PC-3 (cell line): ENCODE measurements at regions not wholly inside any gene's neighbourhood (a gene's known extent, or its start where the extent isn't known, plus 50 kb on each side); places are given as distances from the start of the nearest gene placed in this dataset.

Source experiments
- ATAC-seq: fragments of 200-7000 bp; cut with Tn5 transposase; 2 replicates; pipeline ENCODE4 v1.9.1; 2020; ENCODE audit warnings: mild to moderate bottlenecking, moderate library complexity
- BruUV-seq: library from RNA; stranded (reverse); fragments of 400-500 nt; replicated peaks from 2 replicates; lab custom pipeline; 2021; lab: Mats Ljungman, UMichigan
- CTCF ChIA-PET: fragments of 300-600 bp; sonication (Branson Sonifier 250); formaldehyde crosslinking; loops from one replicate; lab custom pipeline; 2022; ENCODE audit warnings: antibody characterized with exemption; lab: Charles Lee
- POLR2A ChIA-PET: fragments of 300-600 bp; sonication (Branson Sonifier 250); formaldehyde crosslinking; loops from one replicate; lab custom pipeline; 2022; ENCODE audit warnings: antibody characterized with exemption; ENCODE audit not compliant: unreplicated experiment; lab: Charles Lee
- DNase-seq: peaks from one replicate; pipeline ENCODE4 v3.0.0-alpha.2; 2015
- H2AFZ ChIP-seq: fragments of 300-600 bp; sonication (generic); 2 replicates; pipeline ENCODE4 v1.6.0; 2016; ENCODE audit warnings: antibody characterized with exemption, low read length
- H3F3A ChIP-seq: fragments of 300-600 bp; sonication (generic); one replicate; pipeline ENCODE4 v1.6.0; 2017; ENCODE audit warnings: antibody characterized with exemption, low read length, control low read depth, mild to moderate bottlenecking; ENCODE audit not compliant: unreplicated experiment
- H3K27ac ChIP-seq: fragments of 300-600 bp; sonication (generic); 2 replicates; pipeline ENCODE4 v1.5.1; 2016; ENCODE audit warnings: mild to moderate bottlenecking, low read length
- H3K27me3 ChIP-seq: fragments of 300-600 bp; sonication (generic); 2 replicates; pipeline ENCODE4 v1.6.1; 2016; ENCODE audit warnings: low read length, mixed read lengths
- H3K36me3 ChIP-seq: fragments of 300-600 bp; sonication (generic); 2 replicates; pipeline ENCODE4 v1.6.1; 2016; ENCODE audit warnings: low read depth, mixed run types, low read length, mixed read lengths
- H3K4me1 ChIP-seq: fragments of 300-600 bp; sonication (generic); 2 replicates; pipeline ENCODE4 v1.5.1; 2016; ENCODE audit warnings: low read length; ENCODE audit not compliant: insufficient read depth
- H3K4me2 ChIP-seq: fragments of 300-600 bp; sonication (generic); 2 replicates; pipeline ENCODE4 v1.6.0; 2016; ENCODE audit warnings: low read length
- H3K4me3 ChIP-seq: fragments of 300-600 bp; sonication (generic); 2 replicates; pipeline ENCODE4 v1.5.1; 2016; ENCODE audit warnings: mild to moderate bottlenecking, low read length, mixed read lengths
- H3K79me2 ChIP-seq: fragments of 300-600 bp; sonication (generic); 2 replicates; pipeline ENCODE4 v1.6.1; 2017; ENCODE audit warnings: low read length, mixed read lengths
- H3K9ac ChIP-seq: fragments of 300-600 bp; sonication (generic); 2 replicates; pipeline ENCODE4 v1.6.0; 2016; ENCODE audit warnings: mild to moderate bottlenecking, low read length
- H3K9me2 ChIP-seq: fragments of 300-600 bp; sonication (generic); replicated peaks from 2 replicates; pipeline ENCODE4 v1.6.1; 2016; ENCODE audit warnings: mixed run types, low read length, mixed read lengths
- H3K9me3 ChIP-seq: fragments of 300-600 bp; sonication (generic); 2 replicates; pipeline ENCODE4 v1.6.1; 2016; ENCODE audit warnings: low read length, mixed read lengths
- H4K20me1 ChIP-seq: fragments of 300-600 bp; sonication (generic); 2 replicates; pipeline ENCODE4 v1.6.1; 2016; ENCODE audit warnings: low read length, mixed read lengths
- EZH2 ChIP-seq: fragments of 300-600 bp; sonication (generic); IDR thresholded peaks from one replicate; pipeline ENCODE4 v1.6.1; 2017; ENCODE audit warnings: antibody characterized with exemption, mild to moderate bottlenecking, low read length; ENCODE audit not compliant: unreplicated experiment
- EZH2phosphoT487 ChIP-seq: fragments of 300-600 bp; sonication (generic); IDR thresholded peaks from 2 replicates; pipeline ENCODE4 v1.6.1; 2018; ENCODE audit warnings: mild to moderate bottlenecking, antibody characterized with exemption, low read length, borderline replicate concordance
- intact Hi-C: fragments of 100-400 bp; cut with micrococcal nuclease; formaldehyde crosslinking; loops from 2 replicates; pipeline ENCODE4 v1.9.0; 2023
- TF ChIP-seq, protein P1 (sequence below): fragments of 300-600 bp; sonication (generic); conservative IDR thresholded peaks from 2 replicates; pipeline ENCODE4 v1.5.1; 2017; ENCODE audit warnings: antibody characterized with exemption, low read depth, mild to moderate bottlenecking, low read length

- Histone ChIP-seq H3K9ac (no peak overlapping the region), H3K9me2 (no peaks in the 10 kb centered on the region), H3F3A (no peaks in the 10 kb centered on the region), H3K9me3 (no peaks in the 10 kb centered on the region), H3K27ac (no peak overlapping the region), H3K36me3 (no peaks in the 10 kb centered on the region), H3K4me3 (no peak overlapping the region), H3K79me2 (no peaks in the 10 kb centered on the region), H3K4me1 (peaks cover 27% of the 10 kb centered on the region), H4K20me1 (no peaks in the 10 kb centered on the region), H2AFZ (no peak overlapping the region), H3K27me3 (no peaks in the 10 kb centered on the region), H3K4me2 (no peak overlapping the region)
- TF ChIP-seq, protein P1, sequence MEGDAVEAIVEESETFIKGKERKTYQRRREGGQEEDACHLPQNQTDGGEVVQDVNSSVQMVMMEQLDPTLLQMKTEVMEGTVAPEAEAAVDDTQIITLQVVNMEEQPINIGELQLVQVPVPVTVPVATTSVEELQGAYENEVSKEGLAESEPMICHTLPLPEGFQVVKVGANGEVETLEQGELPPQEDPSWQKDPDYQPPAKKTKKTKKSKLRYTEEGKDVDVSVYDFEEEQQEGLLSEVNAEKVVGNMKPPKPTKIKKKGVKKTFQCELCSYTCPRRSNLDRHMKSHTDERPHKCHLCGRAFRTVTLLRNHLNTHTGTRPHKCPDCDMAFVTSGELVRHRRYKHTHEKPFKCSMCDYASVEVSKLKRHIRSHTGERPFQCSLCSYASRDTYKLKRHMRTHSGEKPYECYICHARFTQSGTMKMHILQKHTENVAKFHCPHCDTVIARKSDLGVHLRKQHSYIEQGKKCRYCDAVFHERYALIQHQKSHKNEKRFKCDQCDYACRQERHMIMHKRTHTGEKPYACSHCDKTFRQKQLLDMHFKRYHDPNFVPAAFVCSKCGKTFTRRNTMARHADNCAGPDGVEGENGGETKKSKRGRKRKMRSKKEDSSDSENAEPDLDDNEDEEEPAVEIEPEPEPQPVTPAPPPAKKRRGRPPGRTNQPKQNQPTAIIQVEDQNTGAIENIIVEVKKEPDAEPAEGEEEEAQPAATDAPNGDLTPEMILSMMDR: no peak
- TF ChIP-seq EZH2 (no peak), EZH2phosphoT487 (no peak)
- ATAC-seq (no peak), DNase-seq (no peak)
- no TSS peak for BruUV-seq
- ChIA-PET CTCF (no interaction called here), POLR2A (no interaction called here)
- intact Hi-C loops: no loop called here
These were observed 1577.6 kb downstream of the EFNA5 start for GRCh38 chr5:106093134-106093533.

GRCh38 chr5:106092455-106092854, 1578.3 kb downstream of the EFNA5 start:
- no TSS peak for BruUV-seq

DNA sequence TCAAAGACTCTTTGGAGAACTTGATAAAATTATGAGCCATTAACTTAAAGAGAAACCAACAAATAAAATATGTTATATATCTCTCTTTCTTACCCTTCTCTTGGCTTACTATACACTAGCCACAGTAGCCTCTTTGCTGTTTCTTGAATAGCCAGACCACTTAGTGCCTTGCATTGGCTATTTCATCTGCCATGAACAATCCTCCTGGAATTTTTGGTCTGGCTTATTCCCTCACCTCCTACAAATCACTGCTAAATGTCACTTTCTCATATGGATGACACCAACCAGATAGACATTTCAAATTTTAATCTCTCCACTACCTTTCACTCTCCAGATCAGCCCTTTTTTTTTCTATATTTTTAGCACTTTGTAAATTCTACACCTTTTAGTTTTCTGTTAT, 1581.7 kb downstream of the EFNA5 start:
- H3K4me2 ChIP-seq: no peak overlapping the region
- no peak overlapping the region for H2AFZ ChIP-seq
- DNase-seq (no peak), ATAC-seq (no peak)
- H3K4me1 ChIP-seq: peaks cover 14% of the 10 kb centered on the region
- no peaks in the 10 kb centered on the region for H4K20me1 ChIP-seq
- TF ChIP-seq EZH2: no peak
- H3K9me3 ChIP-seq: no peaks in the 10 kb centered on the region
- no peaks in the 10 kb centered on the region for H3K9me2 ChIP-seq
- BruUV-seq: no TSS peak
- H3K36me3 ChIP-seq: no peaks in the 10 kb centered on the region
- ChIA-PET POLR2A (no interaction called here), CTCF (no interaction called here)
- no peak overlapping the region for H3K4me3 ChIP-seq
- intact Hi-C loops: no loop called here
- H3K27me3 ChIP-seq: no peaks in the 10 kb centered on the region
- no peaks in the 10 kb centered on the region for H3F3A ChIP-seq
- H3K27ac ChIP-seq: no peak overlapping the region
- no peaks in the 10 kb centered on the region for H3K79me2 ChIP-seq
- H3K9ac ChIP-seq: no peak overlapping the region

More at GRCh38 chr5:106092455-106092854, 1578.3 kb downstream of the EFNA5 start:
- no peak overlapping the region for H3K4me2 ChIP-seq
- H3K9ac ChIP-seq: no peak overlapping the region
- H3K27me3 ChIP-seq: no peaks in the 10 kb centered on the region
- CTCF ChIA-PET: no interaction called here
- ATAC-seq (no peak), DNase-seq (no peak)
- intact Hi-C loops: no loop called here
- no peaks in the 10 kb centered on the region for H4K20me1 ChIP-seq
- POLR2A ChIA-PET: no interaction called here
- peaks cover 27% of the 10 kb centered on the region for H3K4me1 ChIP-seq
- H3F3A ChIP-seq: no peaks in the 10 kb centered on the region
- no peak overlapping the region for H3K27ac ChIP-seq
- no peaks in the 10 kb centered on the region for H3K9me2 ChIP-seq
- no peaks in the 10 kb centered on the region for H3K36me3 ChIP-seq
- no peak overlapping the region for H3K4me3 ChIP-seq
- TF ChIP-seq, protein P1: no peak
- no peak for TF ChIP-seq EZH2
- TF ChIP-seq EZH2phosphoT487: no peak
- H3K9me3 ChIP-seq: no peaks in the 10 kb centered on the region
- H3K79me2 ChIP-seq: no peaks in the 10 kb centered on the region
- H2AFZ ChIP-seq: no peak overlapping the region
